ENCODE measurements at regions not wholly inside any gene's neighbourhood (a gene's known extent, or its start where the extent isn't known, plus 50 kb on each side); places are given as distances from the start of the nearest gene placed in this dataset.

DNA sequence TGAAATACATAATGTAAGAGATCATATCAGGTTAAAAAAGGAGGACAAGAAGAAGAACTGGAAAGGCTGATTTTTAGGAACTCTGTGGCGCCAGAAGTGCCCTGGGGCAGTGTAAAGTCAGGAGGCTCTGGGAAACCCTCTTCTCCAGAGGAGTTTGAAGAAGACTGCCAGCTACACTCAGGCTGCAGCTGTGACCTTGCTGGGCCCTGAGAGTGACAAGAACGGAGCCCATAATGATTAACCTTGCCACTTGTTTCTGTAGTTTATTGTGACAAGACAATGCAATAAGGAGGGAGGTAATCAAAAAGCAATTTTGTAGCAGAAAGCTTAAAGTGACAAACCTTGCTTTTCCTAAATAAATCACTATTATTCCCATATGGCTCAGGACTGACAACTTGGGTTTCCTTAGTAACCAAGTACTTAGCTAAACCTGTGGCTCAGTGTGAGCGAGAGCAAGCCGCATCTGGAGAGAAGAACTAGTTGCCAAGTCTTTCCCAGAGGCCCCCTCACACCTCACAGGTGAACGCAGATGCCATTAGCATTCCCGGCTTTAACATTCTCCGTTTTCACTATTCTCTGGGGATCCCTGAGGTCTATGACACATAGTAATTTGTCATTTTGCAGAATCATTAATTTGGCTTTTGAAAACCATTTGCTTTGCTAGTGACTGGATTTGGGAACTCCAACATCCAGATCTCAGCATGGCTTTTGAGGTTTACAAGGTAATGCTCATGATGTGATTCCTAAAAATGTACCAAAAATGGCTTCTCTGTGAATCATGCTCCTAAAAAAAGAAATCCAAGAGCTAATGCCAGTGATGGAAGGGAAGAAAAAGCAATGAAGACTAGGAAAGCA, 115.9 kb downstream of the OMA1 start:
- TF ChIP-seq, protein P1, sequence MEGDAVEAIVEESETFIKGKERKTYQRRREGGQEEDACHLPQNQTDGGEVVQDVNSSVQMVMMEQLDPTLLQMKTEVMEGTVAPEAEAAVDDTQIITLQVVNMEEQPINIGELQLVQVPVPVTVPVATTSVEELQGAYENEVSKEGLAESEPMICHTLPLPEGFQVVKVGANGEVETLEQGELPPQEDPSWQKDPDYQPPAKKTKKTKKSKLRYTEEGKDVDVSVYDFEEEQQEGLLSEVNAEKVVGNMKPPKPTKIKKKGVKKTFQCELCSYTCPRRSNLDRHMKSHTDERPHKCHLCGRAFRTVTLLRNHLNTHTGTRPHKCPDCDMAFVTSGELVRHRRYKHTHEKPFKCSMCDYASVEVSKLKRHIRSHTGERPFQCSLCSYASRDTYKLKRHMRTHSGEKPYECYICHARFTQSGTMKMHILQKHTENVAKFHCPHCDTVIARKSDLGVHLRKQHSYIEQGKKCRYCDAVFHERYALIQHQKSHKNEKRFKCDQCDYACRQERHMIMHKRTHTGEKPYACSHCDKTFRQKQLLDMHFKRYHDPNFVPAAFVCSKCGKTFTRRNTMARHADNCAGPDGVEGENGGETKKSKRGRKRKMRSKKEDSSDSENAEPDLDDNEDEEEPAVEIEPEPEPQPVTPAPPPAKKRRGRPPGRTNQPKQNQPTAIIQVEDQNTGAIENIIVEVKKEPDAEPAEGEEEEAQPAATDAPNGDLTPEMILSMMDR (IDR thresholded peaks at IDR 0.05; ENCODE audit: low read length, missing control alignments): no peak
- no peak for DNase-seq (ENCODE audit: low read depth)
- H3K4me3 ChIP-seq (replicated peaks; ENCODE audit: low read depth, low read length): no peak overlapping the region

DNA sequence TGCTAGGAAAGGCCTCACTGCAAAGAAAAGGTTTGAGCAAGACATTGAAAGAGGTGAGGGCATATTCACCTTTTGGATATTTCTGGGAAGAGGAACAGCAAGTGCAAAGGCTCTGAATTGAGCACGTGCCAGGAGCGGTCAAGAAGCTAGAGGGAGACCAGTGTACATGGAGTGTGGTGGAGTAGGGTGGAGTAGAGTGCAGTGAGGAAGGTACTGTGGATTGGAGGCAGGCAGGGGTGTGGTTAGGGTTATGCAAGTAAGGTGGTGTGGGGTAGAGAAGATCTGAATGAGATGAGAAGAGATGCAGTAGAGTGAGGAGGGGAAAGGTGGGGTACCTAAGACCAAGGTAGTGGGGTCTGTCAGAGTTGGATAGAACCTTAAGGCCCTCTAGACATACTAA, 119.6 kb downstream of the OMA1 start:
- DNase-seq (ENCODE audit: low read depth): no peak
- no peak overlapping the region for H3K4me3 ChIP-seq (replicated peaks; ENCODE audit: low read depth, low read length)
- TF ChIP-seq, protein P1 (IDR thresholded peaks at IDR 0.05; ENCODE audit: low read length, missing control alignments): no peak

DNA sequence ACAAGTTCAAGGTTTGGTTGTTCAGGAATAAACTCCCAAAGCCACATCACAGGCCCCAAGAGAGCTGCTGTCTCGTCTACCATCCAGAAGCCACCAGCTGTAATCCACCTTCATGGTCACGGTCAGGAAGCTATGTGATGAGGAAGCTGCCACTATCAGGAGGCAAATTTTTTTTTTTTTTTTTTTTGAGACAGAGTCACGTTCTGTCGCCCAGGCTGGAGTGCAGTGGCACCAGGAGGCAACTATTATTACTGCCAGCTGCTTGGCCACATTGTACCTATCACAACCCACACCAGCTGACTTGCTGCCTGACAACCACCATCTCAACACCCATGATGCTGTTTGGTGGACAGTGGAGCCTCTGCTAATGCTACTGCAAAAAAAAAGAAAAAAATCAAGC, 124.1 kb downstream of the OMA1 start:
- DNase-seq (ENCODE audit: low read depth): no peak
- TF ChIP-seq, protein P1 (IDR thresholded peaks at IDR 0.05; ENCODE audit: low read length, missing control alignments): no peak
- no peak overlapping the region for H3K4me3 ChIP-seq (replicated peaks; ENCODE audit: low read depth, low read length)

DNA sequence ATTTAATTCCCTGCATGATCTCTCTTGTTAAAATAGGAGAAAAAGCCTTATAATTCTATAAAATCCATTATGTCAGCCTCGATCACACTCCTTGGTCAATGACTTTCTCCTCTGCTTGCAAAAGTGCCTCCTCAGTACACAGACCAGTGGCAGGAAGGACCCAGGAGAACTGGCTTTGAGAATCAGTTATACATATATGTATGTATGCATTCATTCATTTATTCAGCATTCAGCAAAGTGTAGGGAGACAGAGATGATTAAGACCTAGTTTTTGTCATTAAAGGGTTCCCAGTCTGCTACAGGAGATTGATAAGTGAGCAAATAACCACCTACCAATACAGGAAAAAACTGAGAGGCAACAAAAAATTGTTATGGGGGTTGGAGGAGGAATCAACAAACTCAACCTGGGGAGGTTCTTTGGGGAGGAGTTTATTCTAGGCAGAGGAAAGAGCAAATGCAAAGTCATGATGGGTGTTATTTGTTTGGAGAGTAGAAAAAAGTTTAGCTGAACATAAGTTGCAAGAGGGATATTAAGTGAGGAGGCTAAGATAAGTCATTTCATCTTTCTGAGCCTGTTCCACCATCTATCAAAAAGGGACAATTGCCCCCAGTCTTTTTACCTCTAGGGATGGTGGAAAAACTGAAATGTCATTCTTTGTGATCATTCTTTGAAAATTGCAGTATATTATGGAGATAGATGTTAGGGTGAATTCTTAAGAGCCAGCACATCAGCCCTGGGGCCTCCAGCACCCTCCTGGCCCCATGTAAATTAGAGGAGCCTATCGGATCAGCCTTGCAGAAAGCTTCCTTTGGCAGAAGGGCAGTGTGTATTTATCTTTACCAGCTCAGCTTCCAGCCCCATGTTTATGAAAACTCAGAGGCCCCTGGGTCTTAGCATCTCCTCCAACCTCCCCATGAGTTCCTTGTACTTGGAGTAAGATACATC, 128.0 kb downstream of the OMA1 start:
- TF ChIP-seq, protein P1 (IDR thresholded peaks at IDR 0.05; ENCODE audit: low read length, missing control alignments): no peak
- DNase-seq (ENCODE audit: low read depth): no peak
- no peak overlapping the region for H3K4me3 ChIP-seq (replicated peaks; ENCODE audit: low read depth, low read length)

DNA sequence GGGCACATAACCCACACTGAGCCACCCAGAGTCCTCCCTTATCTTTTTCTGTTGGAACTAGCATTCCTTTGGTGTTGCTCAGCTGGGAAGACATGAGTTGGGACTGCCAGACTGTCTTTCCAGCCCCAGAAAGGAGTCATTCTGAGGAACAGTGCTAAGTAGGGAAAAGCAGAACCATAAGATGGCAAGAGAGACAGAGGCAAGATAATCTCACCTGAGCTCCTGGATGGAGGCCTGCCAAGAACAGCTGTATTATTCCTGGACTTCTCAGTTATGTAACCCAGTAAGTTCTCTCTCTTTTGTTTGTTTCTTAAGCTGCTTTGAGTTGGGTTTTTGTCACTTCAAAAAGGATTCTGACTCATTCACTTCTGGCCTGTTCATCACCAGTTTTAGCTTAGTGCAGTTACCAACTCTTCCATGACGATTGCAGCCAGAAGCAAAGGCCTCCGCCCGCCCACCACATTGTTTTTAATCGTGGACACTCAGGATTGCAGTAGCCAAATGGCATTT, 134.4 kb downstream of the OMA1 start:
- DNase-seq (ENCODE audit: low read depth): peak; percentile 62
- H3K4me3 ChIP-seq (replicated peaks; ENCODE audit: low read depth, low read length): no peak overlapping the region
- TF ChIP-seq, protein P1 (IDR thresholded peaks at IDR 0.05; ENCODE audit: low read length, missing control alignments): no peak

DNA sequence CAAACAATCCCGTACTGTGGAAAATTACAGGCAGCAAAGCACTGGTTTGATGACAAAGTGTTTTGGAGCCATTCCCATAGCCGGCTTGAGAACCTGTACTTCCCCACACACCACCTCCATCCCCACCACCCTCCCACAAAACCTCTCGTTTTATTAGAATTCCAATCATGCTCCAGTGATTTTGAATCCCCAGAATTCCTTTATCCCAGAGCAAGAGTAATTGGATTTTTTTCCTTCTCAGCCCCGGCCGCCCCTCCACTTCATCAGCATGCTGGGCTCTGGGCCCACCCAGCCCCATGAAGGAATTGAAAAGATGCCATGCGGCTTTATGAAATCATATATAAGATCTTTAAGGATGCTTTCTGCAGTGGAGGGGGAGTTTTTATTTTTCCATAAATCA, 136.6 kb downstream of the OMA1 start:
- H3K4me3 ChIP-seq (replicated peaks; ENCODE audit: low read depth, low read length): no peak overlapping the region
- TF ChIP-seq, protein P1 (IDR thresholded peaks at IDR 0.05; ENCODE audit: low read length, missing control alignments): no peak
- DNase-seq (ENCODE audit: low read depth): no peak
